ENCODE measurements at regions not wholly inside any gene's neighbourhood (a gene's known extent, or its start where the extent isn't known, plus 50 kb on each side); places are given as distances from the start of the nearest gene placed in this dataset.

GRCh38 chr21:36636016-36636415 is 62.9 kb upstream of the SIM2 start:
- ATAC-seq (ENCODE audit: low read depth) (no peak), DNase-seq (ENCODE audit: low spot score) (no peak)
- Histone ChIP-seq H3K27me3 (ENCODE audit: insufficient read depth, poor library complexity, severe bottlenecking) (no peaks in the 10 kb centered on the region), H3K4me3 (ENCODE audit: severe bottlenecking) (no peak overlapping the region), H3K27ac (ENCODE audit: poor library complexity, severe bottlenecking) (no peak overlapping the region), H3K36me3 (ENCODE audit: low read depth) (no peaks in the 10 kb centered on the region), H3K4me1 (ENCODE audit: insufficient read depth, poor library complexity, severe bottlenecking) (no peaks in the 10 kb centered on the region), H3K9me3 (ENCODE audit: severe bottlenecking) (no peaks in the 10 kb centered on the region)
- no peak for TF ChIP-seq CTCF (IDR thresholded peaks at IDR 0.05; ENCODE audit: poor library complexity, severe bottlenecking)

GRCh38 chr21:36636439-36636838 is 62.5 kb upstream of the SIM2 start:
- no peak for TF ChIP-seq CTCF (IDR thresholded peaks at IDR 0.05; ENCODE audit: poor library complexity, severe bottlenecking)
- ATAC-seq (ENCODE audit: low read depth), result no peak
- no peak overlapping the region for H3K4me3 ChIP-seq (ENCODE audit: severe bottlenecking)

GRCh38 chr21:36639769-36640168 is 59.1 kb upstream of the SIM2 start:
- H3K4me1 ChIP-seq (ENCODE audit: insufficient read depth, poor library complexity, severe bottlenecking), result no peaks in the 10 kb centered on the region
- no peak overlapping the region for H3K4me3 ChIP-seq (ENCODE audit: severe bottlenecking)
- ATAC-seq (ENCODE audit: low read depth), result no peak
- no peak for TF ChIP-seq CTCF (IDR thresholded peaks at IDR 0.05; ENCODE audit: poor library complexity, severe bottlenecking)
- DNase-seq (ENCODE audit: low spot score), result no peak
- H3K27ac ChIP-seq (ENCODE audit: poor library complexity, severe bottlenecking), result no peak overlapping the region
- no peaks in the 10 kb centered on the region for H3K36me3 ChIP-seq (ENCODE audit: low read depth)
- no peaks in the 10 kb centered on the region for H3K9me3 ChIP-seq (ENCODE audit: severe bottlenecking)
- H3K27me3 ChIP-seq (ENCODE audit: insufficient read depth, poor library complexity, severe bottlenecking), result no peaks in the 10 kb centered on the region

More at GRCh38 chr21:36636439-36636838, 62.5 kb upstream of the SIM2 start:
- no peak overlapping the region for H3K27ac ChIP-seq (ENCODE audit: poor library complexity, severe bottlenecking)
- no peak for DNase-seq (ENCODE audit: low spot score)
- H3K4me1 ChIP-seq (ENCODE audit: insufficient read depth, poor library complexity, severe bottlenecking), result no peaks in the 10 kb centered on the region
- no peaks in the 10 kb centered on the region for H3K9me3 ChIP-seq (ENCODE audit: severe bottlenecking)
- no peaks in the 10 kb centered on the region for H3K36me3 ChIP-seq (ENCODE audit: low read depth)
- H3K27me3 ChIP-seq (ENCODE audit: insufficient read depth, poor library complexity, severe bottlenecking), result no peaks in the 10 kb centered on the region

GRCh38 chr21:36640174-36640720 is 58.7 kb upstream of the SIM2 start:
- no peaks in the 10 kb centered on the region for H3K9me3 ChIP-seq (ENCODE audit: severe bottlenecking)
- H3K27me3 ChIP-seq (ENCODE audit: insufficient read depth, poor library complexity, severe bottlenecking), result no peaks in the 10 kb centered on the region
- TF ChIP-seq CTCF (IDR thresholded peaks at IDR 0.05; ENCODE audit: poor library complexity, severe bottlenecking), result no peak
- no peaks in the 10 kb centered on the region for H3K36me3 ChIP-seq (ENCODE audit: low read depth)
- H3K4me3 ChIP-seq (ENCODE audit: severe bottlenecking), result no peak overlapping the region
- no peak for ATAC-seq (ENCODE audit: low read depth)
- no peaks in the 10 kb centered on the region for H3K4me1 ChIP-seq (ENCODE audit: insufficient read depth, poor library complexity, severe bottlenecking)
- H3K27ac ChIP-seq (ENCODE audit: poor library complexity, severe bottlenecking), result no peak overlapping the region
- no peak for DNase-seq (ENCODE audit: low spot score)

GRCh38 chr21:36640721-36641244 is 58.1 kb upstream of the SIM2 start:
- H3K27ac ChIP-seq (ENCODE audit: poor library complexity, severe bottlenecking), result no peak overlapping the region
- no peaks in the 10 kb centered on the region for H3K9me3 ChIP-seq (ENCODE audit: severe bottlenecking)
- H3K4me1 ChIP-seq (ENCODE audit: insufficient read depth, poor library complexity, severe bottlenecking), result no peaks in the 10 kb centered on the region
- ATAC-seq (ENCODE audit: low read depth) (no peak), DNase-seq (ENCODE audit: low spot score) (no peak)
- TF ChIP-seq CTCF (IDR thresholded peaks at IDR 0.05; ENCODE audit: poor library complexity, severe bottlenecking), result no peak
- no peaks in the 10 kb centered on the region for H3K36me3 ChIP-seq (ENCODE audit: low read depth)
- no peaks in the 10 kb centered on the region for H3K27me3 ChIP-seq (ENCODE audit: insufficient read depth, poor library complexity, severe bottlenecking)
- no peak overlapping the region for H3K4me3 ChIP-seq (ENCODE audit: severe bottlenecking)
